Activated CD8-positive, alpha-beta memory T cell treated with anti-CD3 and anti-CD28 coated beads, Interleukin-2, amount 50 U/mL, for 1 hour (primary cell): ENCODE measurements at regions not wholly inside any gene's neighbourhood (a gene's known extent, or its start where the extent isn't known, plus 50 kb on each side); places are given as distances from the start of the nearest gene placed in this dataset.
"Not testable (repeated sequence)": the region's sequence is repeated elsewhere in the genome, so short reads cannot be mapped to it uniquely, and the experiment has no call there.

ENCODE experiments used
- DNase-seq: peaks from one replicate; pipeline ENCODE4 v3.0.0-alpha.2; 2020; ENCODE audit errors: extremely low read depth

DNA sequence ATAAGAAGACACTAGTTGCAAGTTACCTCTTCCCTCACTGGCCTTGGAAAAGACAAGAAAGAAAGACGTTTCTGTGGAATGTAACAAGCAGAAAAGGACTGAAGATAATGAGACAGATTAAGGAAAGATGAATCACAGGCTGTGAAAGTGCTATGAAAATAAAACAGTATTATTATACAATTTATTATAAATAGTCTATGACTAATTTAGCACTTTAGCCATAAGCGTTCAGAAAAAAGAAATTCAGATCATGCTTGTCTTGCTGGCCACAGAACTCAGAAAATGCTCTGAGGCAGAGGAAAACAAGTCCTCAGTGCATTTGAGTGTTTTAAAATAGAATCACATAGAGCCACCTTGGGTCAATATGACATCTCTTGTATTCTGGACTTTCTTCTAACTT, 174.8 kb upstream of the NBPF9 start:
- DNase-seq = not testable (repeated sequence)

DNA sequence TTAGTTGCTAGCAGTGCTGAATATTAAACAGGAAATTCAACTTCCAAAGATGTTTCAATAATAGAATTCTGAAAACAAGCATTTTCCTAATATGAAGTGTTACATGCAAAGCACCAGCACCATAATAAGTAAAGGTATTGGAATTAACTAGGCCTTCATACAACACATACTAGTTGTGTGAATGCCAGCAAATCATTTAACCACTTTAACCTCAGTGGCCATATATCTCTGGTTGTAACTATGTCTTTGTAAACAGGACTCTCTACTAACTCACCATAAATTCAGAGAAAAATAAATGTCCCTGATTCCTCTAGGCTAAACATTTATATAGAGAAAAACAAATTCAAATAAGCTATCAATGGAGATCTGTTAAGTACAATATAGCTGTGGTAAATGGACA, 175.7 kb upstream of the NBPF9 start:
- not testable (repeated sequence) for DNase-seq

DNA sequence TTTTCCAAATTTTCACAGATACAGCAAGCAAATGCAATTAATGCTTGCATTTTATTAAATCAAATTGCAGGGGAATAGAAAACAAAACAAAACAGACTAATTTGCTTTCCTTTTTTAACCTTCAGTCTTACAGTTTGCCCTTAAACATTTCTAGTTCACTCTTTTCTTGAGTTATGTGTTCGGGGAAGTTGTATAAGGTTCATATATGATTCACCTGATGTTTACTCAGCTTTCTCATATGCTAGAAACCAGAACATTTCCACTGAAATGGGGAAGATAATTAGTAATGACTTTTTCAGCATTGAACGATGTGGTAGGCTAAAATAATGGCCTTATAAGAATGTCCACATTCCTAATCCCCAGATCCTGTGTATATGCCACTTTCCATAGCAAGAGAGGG, 176.2 kb upstream of the NBPF9 start:
- DNase-seq = not testable (repeated sequence)

DNA sequence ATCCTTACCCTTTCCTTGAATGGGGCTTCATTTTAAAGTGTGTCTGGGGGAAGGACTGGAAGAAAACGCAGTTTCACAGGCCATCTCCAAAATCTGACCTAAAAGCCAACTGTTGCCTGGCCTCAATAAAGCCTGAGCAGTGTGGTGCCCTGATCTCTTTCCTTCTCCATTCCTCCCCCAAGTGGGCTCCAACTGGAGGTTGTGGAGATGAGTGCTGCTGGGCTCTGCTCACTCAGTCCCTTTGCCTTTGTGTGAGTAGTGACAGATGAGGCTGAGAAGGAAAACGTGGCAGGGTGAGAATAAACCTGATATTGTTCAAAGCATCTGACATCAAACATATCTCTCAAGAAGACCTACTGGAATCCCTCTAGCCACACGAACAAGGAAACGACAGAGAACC, 181.4 kb upstream of the NBPF9 start:
- DNase-seq = not testable (repeated sequence)

DNA sequence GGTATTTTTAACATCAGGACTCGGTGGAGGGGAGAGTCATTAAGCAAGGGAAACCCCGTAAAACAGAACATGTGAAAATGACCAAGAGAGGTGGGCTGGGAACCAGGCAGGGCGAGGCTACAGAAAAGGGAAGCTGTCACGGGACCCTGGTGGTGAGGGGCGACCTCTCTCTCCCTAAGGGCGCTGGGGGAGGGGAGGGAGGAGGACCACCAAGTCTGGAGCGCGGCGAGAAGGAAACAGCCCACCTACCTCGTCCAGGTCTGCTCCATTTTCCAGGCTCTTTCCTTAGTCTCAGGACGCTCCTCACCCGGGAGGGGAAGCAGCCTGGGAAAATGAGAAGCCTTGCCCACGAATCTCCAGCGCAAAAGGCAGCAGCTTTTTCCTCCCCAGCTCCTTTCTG, 181.9 kb upstream of the NBPF9 start:
- not testable (repeated sequence) for DNase-seq

DNA sequence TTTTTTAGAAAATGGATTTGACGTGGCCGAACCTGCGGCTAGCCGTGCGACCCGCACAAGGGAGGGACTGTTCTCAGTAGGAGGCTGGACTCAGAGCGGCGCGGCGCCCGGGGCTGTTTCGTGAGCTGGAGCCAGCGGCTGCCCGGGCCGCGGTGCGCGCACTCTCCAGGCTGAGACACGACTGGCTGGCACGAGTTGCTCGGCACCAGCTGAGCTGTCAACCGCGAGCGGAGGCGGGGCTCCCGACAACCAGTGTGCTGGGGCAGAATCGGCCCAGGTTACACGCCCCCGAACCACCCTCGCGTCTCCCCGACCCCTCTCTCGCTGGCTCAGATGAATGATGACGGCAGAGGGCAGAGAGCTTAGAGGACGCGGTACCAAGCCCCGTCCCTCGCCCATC, 182.3 kb upstream of the NBPF9 start:
- DNase-seq = not testable (repeated sequence)

DNA sequence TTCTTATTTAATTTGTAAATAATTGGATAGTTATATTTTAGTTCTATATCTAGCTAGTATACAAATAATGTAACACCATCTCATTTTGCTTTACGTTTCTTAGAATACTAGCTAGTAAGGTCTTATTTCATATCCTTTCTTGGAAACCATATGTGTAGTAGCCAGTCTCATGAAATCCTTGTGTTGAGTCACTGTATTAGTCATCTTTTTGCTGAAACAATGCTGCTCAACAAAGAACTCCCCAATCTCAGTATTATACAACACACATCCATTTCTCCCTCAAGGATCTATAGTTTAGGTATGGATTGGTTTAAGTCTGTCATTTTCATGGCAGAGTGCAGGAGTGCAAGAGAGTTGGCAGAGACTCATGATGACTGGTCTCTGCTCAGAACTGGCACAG, 185.2 kb upstream of the NBPF9 start:
- DNase-seq = not testable (repeated sequence)

DNA sequence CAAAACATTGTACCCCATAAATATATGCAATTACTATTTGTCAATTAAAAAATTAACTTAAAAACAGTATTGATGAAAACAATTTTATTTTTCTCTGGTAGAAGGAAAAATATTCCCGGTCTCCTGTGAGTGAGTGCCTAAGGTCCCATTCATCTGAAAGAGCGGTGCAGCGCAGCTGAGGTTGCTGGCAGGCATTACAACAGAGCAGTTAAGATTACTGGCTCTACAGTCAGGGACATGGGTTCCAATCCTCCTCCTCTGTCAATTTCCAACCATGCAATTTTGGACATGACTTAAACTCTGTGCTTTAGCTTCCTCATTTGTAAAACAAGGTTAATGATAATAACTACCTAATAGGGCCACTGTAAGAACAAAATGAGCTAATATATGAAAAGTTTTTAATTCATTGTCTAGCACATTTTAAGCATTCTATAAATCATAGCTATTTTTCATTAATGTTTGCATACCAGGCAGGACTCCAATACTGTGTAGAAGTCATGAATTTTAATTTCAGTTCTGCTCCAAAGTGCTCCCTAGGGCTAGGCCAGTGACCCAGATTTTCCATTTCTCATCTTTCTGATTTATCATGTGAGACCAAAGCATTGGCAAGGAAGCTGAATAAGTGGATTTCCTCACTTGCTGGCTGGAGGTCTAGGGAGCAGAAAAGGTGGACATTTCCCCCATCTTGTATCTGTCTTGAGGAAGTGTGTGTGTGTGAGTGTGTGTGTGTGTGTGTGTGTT, 174.2 kb upstream of the NBPF19 start:
- DNase-seq = not testable (repeated sequence)

DNA sequence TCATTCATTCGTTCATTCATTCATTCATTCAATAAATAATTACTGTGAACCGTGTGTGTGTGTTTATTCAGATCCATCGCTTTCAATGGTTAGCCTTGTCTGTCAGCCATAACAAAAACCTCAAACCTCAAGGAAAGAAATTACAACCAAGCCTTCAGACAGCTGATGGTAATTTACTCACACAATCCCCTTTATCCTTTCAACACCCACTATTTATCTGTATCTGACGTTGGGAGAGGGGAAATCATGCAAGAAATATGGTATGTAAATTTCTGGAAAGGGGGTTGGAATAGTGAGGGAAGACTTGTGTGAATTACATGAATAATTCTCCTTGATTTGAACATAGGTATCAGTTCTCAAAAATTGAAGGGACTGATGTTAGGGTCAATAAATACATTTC, 173.6 kb upstream of the NBPF19 start:
- not testable (repeated sequence) for DNase-seq

DNA sequence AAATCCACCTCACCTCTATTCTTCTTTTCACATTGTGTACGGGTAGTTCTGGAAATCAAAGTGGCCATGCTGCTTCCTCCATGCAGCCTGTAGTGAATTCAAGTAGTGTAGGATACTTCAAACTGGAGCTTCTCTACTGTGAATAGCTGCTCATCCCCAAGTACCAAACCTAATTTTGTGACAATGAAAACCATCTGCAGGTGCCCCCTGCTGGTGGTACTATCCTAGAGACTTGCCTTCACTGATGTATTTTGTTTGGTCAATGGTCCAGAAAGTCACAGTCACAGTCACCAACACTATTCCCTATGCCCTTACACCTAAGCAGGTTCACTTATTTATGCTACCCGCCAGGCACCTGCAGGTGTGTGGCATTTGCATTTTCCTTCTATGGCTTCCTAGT, 170.0 kb upstream of the NBPF19 start:
- DNase-seq = not testable (repeated sequence)

DNA sequence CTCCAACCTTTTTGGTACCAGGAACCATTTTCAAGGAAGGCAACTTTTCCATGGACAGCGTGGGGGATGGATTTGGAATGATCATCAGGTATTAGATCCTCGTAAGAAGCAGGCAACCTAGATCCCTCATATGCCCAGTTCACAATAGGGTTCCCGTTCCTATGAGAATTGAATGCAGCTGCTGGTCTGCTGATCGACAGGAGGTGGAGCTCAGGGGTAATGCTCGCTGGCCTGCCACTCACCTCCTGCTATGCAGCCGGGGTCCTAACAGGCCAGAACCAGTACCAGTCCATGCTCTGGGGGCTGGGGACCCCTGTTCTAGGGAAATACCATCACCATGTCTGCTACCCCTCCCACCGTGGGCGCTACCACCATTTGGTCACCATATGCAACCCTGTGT, 167.2 kb upstream of the NBPF19 start:
- DNase-seq = not testable (repeated sequence)

DNA sequence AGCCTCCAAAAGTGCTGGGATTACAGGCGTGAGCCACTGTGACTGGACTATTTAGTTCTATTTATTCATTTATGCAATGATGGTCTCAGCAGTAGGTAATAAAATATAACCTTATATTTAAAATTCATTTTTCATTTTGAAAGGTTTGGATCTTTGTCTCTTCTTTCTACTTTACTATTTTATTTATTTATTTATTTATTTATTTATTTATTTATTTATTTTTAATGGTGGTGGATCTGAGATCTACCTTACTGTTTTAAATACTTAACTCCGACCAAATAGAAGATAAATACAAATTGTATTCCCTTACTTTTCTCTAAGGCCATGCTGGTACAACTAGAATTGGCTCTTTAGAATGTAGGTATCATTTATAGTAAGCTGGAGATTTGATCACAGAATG, 159.9 kb upstream of the NBPF19 start:
- DNase-seq = not testable (repeated sequence)

DNA sequence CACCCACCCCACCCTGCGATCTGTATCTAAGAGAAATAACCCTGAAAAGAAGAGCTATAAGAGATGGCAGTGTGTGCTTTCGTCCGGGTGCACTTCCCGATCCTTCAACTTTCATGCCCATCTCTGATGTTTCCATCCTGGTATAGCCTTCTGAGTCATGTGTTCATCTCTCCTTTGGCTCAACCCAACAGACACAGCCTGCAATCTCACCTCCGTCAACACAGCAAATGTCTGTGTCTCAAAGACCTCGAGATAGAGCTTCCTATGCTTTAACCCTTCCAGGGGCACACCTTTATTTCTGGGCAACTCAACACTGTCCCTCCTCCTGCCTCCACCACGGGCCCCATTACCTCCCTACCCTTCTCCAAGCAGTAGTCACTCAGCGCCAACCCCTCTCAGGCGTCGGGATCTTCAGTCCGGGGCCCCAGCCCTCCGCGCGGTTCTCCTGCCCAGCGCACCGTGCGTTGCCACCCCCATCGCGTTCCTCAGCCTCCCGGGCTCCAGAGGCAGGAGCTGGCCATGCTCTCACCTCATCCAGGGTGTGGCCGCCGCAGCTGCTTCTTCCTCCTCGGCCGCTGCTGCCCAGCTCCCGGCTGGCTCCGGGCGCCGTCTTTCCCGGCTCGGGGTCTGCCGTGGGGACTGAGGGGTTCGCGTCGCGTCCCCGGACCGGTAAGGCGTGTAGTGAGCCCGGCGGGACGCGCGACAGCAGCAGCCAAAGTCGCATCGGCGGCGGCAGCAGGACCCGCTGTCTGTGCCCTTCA, 153.7 kb upstream of the NBPF19 start:
- not testable (repeated sequence) for DNase-seq

DNA sequence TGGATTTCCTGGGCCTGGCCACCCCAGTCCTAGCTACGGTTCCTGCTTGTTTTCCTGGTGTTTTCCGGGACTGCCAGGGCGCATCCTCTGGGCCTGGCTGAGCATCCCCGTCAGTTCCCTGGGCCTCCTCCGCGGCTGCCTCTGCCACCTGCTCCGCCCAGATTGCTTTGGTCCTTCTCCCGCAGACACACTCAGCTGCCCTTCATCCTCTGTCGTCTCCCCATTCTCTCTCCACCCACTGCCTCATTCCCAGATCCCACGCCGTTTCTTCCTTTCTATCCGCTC, 153.2 kb upstream of the NBPF19 start:
- DNase-seq = not testable (repeated sequence)

DNA sequence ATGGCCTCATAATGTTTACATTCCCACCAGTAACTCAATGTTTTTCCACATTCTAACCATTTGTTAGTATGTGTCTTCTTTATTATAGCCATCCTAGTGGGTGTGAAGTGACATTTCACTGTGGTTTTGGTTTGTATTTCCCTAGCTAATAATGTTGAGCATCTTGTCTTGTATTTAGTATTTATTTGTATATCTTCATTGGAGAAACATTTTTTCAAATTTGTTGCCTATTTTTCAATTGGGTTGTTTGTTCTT, 144.8 kb upstream of the NBPF19 start:
- not testable (repeated sequence) for DNase-seq

DNA sequence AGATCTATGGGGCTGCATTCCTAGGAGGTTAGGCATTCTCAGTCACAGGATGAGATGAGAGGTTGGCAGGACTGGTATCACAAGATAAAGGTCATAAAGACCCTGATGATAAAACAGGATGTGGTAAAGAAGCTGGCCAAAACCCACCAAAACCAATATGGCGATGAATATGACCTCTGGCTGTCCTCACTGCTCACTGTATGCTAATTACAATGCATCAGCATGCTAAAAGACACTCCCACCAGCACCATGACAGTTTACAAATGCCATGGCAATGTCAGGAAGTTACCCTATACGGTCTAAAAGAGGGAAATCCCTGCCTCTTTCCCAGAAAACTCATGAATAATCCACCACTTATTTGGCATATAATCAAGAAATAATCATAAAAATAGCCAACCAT, 138.8 kb upstream of the NBPF19 start:
- not testable (repeated sequence) for DNase-seq

DNA sequence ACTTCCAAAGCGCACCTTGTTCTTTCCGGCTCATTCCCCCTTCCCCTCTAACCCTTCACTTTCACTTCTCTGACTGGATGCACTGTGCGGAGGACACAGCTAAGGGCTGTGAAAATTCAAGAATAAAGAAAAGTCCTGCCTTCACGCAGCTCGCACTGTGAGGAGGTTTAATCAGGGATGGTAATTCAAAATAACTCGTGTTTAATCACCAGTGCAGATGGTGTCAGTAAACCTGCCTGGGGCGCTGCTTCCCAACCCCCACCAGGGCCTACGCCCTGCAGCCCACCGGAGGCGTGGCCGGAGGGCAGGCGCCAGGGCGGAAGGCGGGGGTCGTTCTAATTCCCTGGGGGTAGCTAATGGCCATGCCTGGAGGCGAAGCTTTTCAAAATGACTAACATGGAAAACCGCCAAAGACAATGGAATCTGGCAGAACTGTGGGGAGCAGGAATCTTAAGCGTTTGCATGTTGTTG, 136.6 kb upstream of the NBPF19 start:
- not testable (repeated sequence) for DNase-seq

DNA sequence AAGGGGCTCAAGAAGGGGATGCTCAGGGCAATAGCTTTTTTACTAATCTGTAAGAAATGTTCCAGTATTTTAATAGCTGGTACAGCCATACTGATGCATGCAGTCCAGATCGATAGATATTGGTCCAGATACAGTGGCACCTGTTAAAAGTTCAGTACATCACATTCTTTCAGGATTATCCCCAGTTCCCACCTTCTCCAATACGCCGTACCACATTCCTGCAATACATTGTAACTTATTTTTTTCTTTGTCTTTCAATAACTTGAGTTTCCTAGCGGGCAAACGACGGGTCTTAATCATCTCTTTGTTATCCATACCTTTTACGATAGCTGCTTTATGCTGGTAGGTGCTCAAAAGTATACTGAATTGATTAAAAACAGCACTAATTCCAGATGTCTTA, 136.1 kb upstream of the NBPF19 start:
- DNase-seq = not testable (repeated sequence)

DNA sequence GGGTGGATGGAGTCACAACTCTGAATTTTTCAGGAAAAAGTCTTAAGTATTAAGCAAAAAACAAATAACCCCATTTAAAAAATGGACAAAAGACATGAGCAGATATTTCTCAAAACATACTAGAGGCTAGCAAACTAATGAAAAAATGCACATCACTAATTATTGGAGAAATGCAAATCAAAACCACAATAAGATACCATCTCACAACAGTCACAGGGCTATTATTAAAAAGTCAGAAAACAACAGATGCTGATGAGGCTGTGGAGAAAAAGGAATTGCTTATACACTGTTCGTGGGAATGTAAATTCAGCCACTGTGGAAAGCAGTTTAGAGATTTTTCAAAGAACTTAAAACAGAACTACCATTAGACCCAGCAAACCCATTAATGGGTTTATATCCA, 125.4 kb upstream of the NBPF19 start:
- DNase-seq = not testable (repeated sequence)

DNA sequence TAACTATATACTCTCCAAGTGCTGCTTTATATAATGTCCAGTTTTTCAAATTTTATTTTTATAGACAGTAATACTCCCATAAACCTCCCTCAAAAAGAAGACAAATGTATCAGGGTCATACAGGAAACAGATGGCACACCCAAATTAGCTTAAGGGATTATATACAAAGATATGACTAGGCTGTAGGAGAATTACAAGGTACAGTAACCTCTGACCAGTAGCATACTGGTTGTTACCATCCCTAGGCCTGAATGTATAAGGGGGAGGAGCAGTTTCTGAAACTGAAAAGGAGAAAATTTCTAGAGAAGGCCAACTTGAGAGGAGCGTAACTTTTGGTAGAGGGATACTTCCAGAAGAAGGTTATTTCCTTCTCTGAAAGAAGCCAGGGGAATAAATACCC, 122.6 kb upstream of the NBPF19 start:
- not testable (repeated sequence) for DNase-seq

DNA sequence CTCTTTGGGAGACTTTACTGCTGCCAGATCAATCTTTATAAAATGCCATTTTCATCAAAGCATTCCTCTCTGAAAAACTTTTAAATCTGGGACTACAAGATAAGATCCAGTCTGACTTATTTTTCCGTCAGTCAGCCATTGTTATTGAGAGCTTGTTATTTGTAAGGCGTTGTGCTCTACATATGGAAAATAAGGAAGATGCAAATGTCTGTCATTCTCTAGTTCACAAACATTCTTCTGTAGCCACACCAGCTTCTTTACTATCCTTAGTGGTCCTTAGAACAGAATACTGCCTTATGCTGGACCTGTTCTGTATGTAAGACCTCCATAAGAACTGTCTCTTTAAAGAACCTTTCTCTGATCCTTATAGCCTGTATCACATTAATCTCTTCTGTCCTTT, 120.3 kb upstream of the NBPF19 start:
- DNase-seq = not testable (repeated sequence)

DNA sequence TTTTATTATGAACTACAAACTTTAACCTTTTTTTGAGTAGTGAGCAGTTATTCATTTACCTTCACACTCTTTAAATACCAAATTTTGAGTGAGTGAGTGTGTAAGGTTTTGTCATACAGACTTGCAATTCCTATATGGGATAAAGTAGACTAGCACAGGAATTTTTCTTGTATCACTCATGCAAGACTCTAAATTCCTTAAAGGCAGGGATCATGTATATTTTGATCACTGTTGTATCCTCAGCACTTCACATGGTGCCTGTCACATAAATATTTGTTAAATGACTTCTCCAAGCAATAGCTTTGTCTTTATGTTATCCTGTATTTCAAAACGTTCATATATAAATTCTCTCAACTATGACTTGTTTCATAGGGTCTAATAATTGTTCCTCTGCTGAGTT, 119.1 kb upstream of the NBPF19 start:
- DNase-seq = not testable (repeated sequence)

DNA sequence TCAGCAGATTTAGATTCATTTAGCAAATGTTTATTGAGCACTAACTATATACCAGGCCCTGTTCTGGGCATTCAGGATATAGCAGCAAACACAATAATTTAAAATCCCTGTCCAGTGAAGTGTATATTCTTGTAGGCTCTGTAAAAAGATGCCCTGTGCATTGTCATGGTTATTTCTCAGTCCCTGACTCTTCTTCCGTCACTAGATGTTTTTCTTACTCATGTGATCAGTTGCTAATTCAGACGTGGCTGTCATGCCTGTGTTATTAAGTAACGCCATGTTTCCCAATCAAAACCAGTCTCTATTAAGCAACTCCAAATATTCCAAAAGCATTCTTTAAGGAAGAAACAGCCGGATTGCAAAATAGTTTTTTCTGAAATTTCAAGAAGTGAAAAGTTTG, 118.7 kb upstream of the NBPF19 start:
- DNase-seq = not testable (repeated sequence)

DNA sequence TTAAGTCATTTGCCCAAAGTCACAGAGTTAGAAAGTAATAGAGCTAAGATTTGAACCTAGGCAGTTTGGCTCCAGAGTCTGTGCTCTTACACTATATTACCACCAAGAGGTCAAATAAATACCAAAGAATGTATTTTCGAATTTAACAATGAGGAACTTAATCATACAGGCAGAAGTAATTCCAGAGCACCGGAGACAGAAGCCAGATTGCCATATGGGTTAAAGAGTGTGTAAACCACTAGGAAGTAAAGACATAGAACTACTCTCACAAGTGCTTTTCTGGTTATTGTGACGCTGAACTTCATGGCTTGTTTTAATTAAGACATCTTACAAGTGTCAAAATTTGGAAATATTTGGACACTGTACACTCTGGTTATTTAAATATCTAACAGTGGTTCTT, 114.5 kb upstream of the NBPF19 start:
- DNase-seq = not testable (repeated sequence)
